ENCODE measurements at regions not wholly inside any gene's neighbourhood (a gene's known extent, or its start where the extent isn't known, plus 50 kb on each side); places are given as distances from the start of the nearest gene placed in this dataset.

- H3K4me3 ChIP-seq = no peak overlapping the region
- peaks cover 0 to 20% (median 15%) of the 10 kb centered on the region in 4 donors for H3K4me1 ChIP-seq
- H3K27ac ChIP-seq (replicated peaks in 1 of 4) = peak overlapping the region in 1 of 4 donors; percentile 16
- 74% methylated on average over 16 of the region's 16 CpGs for WGBS
- TF ChIP-seq POLR2AphosphoS5 (IDR thresholded peaks at IDR 0.05) (no peak), CTCF (IDR thresholded peaks at IDR 0.05) (no peak), EP300 (IDR thresholded peaks at IDR 0.05) (no peak), POLR2A (IDR thresholded peaks at IDR 0.05; ENCODE audit: low read depth) (no peak)
- no peaks in the 10 kb centered on the region for H3K36me3 ChIP-seq
- intact Hi-C loops (cut with DNase I) = loop anchor here (2.0 kb wide), 1 partner anchor 215 kb away; no protein-coding TSS in a partner anchor
- peaks cover 0 to 4% (median 0%) of the 10 kb centered on the region in 4 donors for H3K9me3 ChIP-seq
- peak; percentile 91 for DNase-seq (ENCODE audit: extremely low spot score)
- H3K27me3 ChIP-seq = no peaks in the 10 kb centered on the region
Observed at GRCh38 chr6:165883851-165884640, 221.0 kb upstream of the PDE10A start.

- TF ChIP-seq POLR2AphosphoS5 (IDR thresholded peaks at IDR 0.05) = no peak
- no peak for TF ChIP-seq CTCF (IDR thresholded peaks at IDR 0.05)
- H3K27ac ChIP-seq (replicated peaks in 1 of 4) = no peak overlapping the region
- no peak overlapping the region for H3K4me3 ChIP-seq
- 71% methylated on average over 9 of the region's 9 CpGs for WGBS
- H3K9me3 ChIP-seq = no peaks in the 10 kb centered on the region
- no peaks in the 10 kb centered on the region for H3K27me3 ChIP-seq
- H3K36me3 ChIP-seq = no peaks in the 10 kb centered on the region
- H3K4me1 ChIP-seq = peaks cover 4 to 33% (median 27%) of the 10 kb centered on the region in 4 donors
- DNase-seq (ENCODE audit: extremely low spot score) = peak; percentile 91
- intact Hi-C loops (cut with DNase I) = no loop called here
Observed at GRCh38 chr6:165881806-165882205, 218.8 kb upstream of the PDE10A start.

- no peak overlapping the region for H3K4me3 ChIP-seq
- peaks cover 9 to 44% (median 37%) of the 10 kb centered on the region in 4 donors for H3K4me1 ChIP-seq
- H3K36me3 ChIP-seq = no peaks in the 10 kb centered on the region
- H3K27ac ChIP-seq (replicated peaks in 1 of 4) = peak overlapping the region in 1 of 4 donors; percentile 35
- intact Hi-C loops (cut with DNase I) = no loop called here
- H3K9me3 ChIP-seq = no peaks in the 10 kb centered on the region
- 31% methylated on average over 2 of the region's 2 CpGs for WGBS
- DNase-seq (ENCODE audit: extremely low spot score) = peak; percentile 39
- no peaks in the 10 kb centered on the region for H3K27me3 ChIP-seq
- no peak for TF ChIP-seq POLR2A (IDR thresholded peaks at IDR 0.05; ENCODE audit: low read depth)
- no peak for TF ChIP-seq CTCF (IDR thresholded peaks at IDR 0.05)
- no peak for TF ChIP-seq EP300 (IDR thresholded peaks at IDR 0.05)
- no peak for TF ChIP-seq POLR2AphosphoS5 (IDR thresholded peaks at IDR 0.05)
Observed at GRCh38 chr6:165880686-165881085, 217.6 kb upstream of the PDE10A start.

DNA sequence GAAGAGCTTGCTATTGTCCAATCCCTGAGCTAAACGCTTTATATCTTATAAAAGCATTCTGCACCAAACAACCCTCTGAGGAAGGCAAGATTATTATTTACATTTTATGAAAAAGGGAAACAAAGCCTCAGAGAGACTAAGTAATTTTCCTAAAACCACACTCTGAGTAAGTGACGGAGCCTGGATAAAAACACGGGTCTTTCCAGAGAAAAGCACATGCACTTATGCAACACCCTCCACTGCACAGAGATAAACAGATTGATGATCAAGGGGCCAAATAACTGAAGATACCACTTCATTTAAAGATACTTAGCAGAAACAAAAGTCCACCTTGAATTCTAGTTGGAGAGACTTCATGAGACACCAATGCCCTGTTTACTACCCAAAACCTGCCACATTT is 214.7 kb upstream of the PDE10A start:
- Histone ChIP-seq H3K4me3 (no peak overlapping the region), H3K9me3 (no peaks in the 10 kb centered on the region), H3K27ac (replicated peaks in 1 of 4) (peak overlapping the region; percentile 28 to 78 (median 48)), H3K27me3 (no peaks in the 10 kb centered on the region), H3K4me1 (peaks cover 10 to 41% (median 28%) of the 10 kb centered on the region in 4 donors), H3K36me3 (no peaks in the 10 kb centered on the region)
- TF ChIP-seq CTCF (IDR thresholded peaks at IDR 0.05) (no peak), POLR2AphosphoS5 (IDR thresholded peaks at IDR 0.05) (no peak), EP300 (IDR thresholded peaks at IDR 0.05) (no peak), POLR2A (IDR thresholded peaks at IDR 0.05; ENCODE audit: low read depth) (no peak)
- intact Hi-C loops (cut with DNase I) = no loop called here
- peak; percentile 10 for DNase-seq (ENCODE audit: extremely low spot score)
- 65% methylated on average over 3 of the region's 3 CpGs for WGBS

Data from esophagus muscularis mucosa (tissue), 4 donors.